ENCODE measurements at regions not wholly inside any gene's neighbourhood (a gene's known extent, or its start where the extent isn't known, plus 50 kb on each side); places are given as distances from the start of the nearest gene placed in this dataset.

DNA sequence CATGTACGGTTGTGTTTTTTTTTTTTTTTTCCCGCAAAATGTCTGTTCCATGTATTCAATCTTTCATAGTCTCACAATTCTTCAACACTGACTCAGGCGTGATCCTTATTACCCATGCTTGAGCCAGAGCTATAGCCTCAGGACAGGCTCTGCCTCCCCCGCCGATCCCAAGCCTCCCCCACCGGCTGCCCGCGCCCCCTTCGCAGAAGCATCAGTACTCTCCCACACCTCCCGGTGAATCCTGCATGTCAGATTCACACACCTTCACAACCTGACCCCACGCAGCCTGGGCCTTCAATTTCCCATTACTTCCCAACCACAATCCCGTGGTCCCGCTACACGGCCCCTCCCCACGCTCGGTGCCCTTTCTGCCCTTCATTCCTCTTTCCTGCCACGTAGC lies 401.5 kb upstream of the JARID2 start:
- no peak for TF ChIP-seq CTCF (IDR thresholded peaks at IDR 0.05)
- no peak for TF ChIP-seq RAD21 (IDR thresholded peaks at IDR 0.05; ENCODE audit: low read length)
- no peak for TF ChIP-seq POLR2AphosphoS5 (IDR thresholded peaks at IDR 0.05; ENCODE audit: low read depth, low read length)

Data from SK-N-SH (cell line).